ENCODE measurements at regions not wholly inside any gene's neighbourhood (a gene's known extent, or its start where the extent isn't known, plus 50 kb on each side); places are given as distances from the start of the nearest gene placed in this dataset.

GRCh38 chr10:4765428-4765827 lies 60.6 kb upstream of the AKR1E2 start:
- TF ChIP-seq EZH2 (IDR thresholded peaks at IDR 0.05; ENCODE audit: insufficient read depth, poor library complexity, severe bottlenecking) (no peak), EZH2phosphoT487 (IDR thresholded peaks at IDR 0.05; ENCODE audit: insufficient read depth, low read depth) (no peak)
